HG03354 (cell line): ENCODE measurements at regions not wholly inside any gene's neighbourhood (a gene's known extent, or its start where the extent isn't known, plus 50 kb on each side); places are given as distances from the start of the nearest gene placed in this dataset.

Source experiments
- ATAC-seq: cut with Tn5 transposase; IDR thresholded peaks from one replicate; pipeline ENCODE4 v1.9.1; 2021; ENCODE audit warnings: mild to moderate bottlenecking; ENCODE audit not compliant: unreplicated experiment, poor library complexity, severe bottlenecking

DNA sequence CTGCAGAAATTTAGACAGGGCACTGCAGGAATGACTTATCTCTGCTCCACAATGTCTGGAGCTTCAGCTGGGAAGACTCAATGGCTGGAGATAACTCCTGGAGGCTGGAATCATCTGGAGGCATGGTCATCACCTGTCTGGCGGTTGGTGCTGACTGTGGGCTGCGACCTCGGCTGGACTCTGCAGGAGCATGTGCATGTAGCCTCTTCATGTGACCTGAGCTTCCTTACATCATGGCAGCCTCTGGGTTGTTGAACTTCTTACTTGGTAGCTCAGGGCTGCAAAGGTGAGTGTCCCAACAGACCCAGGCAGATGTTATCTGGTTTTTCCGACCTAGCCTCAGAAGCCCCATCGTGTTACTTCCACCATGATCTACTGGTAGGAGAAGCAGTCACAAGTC, 188.2 kb upstream of the RPL38 start:
- ATAC-seq, result no peak

DNA sequence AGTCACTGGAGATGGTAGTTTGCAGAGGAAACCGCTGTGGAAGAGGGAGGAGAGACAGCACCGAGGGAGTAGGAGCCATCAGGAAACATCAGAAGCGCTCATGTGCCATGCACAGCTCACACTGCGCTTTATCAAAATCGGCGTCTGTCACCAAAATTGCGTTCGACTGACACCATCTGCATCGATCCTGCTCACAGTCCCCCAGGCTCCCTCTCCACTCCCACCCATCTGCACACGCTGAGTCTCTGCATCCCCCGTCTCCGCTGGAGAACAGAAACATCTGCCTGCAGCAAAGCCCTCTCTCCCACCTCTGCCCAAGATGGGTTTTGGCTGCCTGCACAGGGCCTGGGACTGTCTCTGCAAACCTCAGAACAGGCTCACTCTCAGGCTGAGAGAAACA, 187.5 kb upstream of the RPL38 start:
- no peak for ATAC-seq

DNA sequence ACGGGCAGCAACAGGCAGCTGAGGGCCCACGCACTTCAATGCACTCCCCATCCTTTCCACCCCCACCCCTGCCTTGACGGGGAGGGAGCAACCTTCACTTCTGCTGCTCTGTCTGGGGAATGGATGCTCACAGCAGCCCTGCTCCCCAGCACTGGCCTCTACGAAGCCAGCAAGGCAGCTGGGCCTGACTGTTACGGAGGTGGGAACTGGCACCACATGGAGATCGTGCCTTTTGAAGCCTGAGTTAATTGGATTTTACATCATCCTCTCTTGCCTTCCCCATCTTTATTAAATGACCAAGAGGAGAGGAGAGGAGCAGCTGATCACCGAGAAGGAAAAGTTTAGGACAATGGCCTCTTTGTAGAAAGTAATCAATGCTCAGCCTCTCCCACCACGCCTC, 187.0 kb upstream of the RPL38 start:
- ATAC-seq, result no peak

DNA sequence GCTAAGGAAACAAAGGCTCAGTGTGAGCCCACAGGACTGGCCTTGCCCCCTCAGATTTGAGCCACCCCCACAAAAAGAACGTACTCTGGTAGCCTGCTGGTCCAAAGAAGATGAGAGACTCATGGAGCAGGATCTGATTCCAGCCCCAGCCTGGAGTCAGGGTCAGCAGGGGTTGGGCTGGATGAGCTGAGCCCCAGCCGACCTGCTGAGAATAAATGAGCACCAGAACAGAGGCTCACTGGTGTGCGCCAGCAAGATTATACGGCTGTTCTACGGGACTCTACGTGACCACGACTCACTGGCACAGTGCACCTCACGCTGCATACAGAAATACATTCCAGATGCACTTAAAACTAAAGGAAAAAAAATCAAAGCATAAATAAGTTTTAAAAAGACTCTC, 186.0 kb upstream of the RPL38 start:
- ATAC-seq, result no peak

DNA sequence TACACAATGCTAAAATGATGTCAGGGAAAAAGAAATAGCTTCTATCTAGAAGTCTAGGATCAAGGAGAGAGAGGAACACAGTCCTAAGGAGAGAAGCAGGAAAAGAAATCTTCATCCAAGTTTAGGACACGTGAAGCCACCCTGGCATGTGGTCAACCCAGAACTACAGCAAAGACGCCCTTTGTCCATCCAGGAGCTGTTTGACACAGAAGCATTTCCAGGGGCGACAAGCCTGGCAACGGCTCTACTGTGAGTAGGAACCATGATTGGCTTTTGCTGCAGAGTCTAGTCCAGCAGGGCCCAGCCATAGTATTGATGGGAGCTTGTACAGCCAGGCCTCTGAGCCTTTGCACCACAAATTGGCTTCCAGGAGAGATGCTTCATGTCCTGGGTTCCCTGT, 185.4 kb upstream of the RPL38 start:
- ATAC-seq, result no peak

DNA sequence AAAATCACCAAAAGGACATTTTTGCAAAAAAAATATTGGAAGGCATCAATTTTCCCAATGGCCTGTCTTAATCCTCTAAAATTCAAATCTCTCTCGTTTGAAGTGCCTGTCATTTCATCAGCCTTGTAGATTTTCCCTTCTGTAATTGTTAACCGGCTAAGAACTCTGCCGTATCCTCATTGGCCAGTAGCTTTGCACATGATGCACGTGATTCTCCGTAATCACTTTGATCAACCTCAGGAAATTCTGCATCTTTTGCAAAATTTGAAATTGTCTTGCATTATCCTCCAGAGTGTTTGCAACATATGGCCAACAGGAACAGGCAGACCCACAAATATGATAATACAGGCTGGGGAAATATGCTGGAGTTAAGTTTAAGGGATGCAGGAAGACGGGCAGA, 184.2 kb upstream of the RPL38 start:
- no peak for ATAC-seq

DNA sequence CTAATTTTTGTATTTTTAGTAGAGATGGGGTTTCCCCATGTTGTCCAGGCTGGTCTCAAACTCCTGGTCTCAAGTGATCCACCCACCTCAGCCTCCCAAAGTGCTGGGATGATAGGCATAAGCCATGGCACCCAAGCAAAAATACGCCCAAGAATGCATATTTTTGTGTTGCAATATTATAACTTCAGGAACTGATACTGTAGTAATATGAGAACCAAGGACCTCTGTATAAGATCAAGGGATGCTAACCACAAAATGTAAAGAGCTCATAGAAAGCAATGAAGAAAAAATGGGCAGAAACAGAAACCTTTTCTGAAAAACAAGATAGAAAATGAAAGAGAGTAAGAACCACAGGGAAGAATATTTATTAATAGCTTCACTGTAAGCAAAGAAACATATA, 183.6 kb upstream of the RPL38 start:
- ATAC-seq, result no peak

DNA sequence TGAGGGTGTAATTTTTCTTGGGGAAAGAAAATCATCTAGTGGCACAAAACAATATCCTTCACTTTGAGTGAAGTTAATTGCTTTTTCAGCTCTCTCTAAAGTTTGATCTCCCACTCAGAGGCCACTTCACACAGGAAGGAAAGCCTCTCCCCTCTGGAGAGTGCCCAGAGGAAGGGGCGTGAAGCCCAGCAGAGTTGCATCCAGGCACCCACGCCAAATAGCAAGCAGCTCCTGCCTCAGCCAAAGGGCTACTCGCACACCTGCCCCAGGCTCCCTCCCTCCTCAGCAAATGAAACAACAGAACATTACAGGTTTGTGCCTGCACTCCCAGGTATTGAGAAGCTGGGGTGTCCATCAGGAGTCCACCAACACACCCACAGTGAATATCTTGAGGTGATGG, 183.0 kb upstream of the RPL38 start:
- ATAC-seq, result no peak

DNA sequence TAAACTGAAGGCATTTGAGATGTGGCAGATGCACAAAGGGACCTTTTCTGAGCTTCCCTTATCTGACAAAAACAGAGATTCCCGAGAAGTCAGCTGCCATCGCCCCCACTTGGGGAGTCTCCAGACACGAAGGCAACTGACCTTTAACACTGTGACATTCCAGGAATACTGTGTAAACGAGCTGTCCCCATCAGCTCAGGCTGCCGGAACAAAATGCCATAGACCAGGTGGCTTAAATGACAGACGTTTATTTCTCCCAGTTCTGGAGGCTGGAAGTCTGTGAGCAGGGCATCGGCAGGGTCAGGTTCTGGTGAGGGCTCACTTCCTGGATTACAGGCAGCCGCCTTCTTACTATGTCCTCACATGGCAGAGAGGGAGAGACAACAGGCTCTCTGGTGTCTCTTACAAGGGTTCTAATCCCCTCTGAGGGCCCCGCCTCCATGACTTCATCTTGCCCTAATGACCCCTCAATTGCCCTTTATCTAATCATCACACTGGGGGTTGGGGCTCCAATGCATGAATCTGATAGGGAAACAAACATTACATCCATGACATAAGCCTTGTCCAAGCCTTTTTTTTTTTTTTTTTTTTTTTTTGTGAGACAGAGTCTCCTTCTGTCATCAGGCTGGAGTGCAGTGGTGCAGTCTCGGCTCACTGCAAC, 178.5 kb upstream of the RPL38 start:
- ATAC-seq, result no peak

DNA sequence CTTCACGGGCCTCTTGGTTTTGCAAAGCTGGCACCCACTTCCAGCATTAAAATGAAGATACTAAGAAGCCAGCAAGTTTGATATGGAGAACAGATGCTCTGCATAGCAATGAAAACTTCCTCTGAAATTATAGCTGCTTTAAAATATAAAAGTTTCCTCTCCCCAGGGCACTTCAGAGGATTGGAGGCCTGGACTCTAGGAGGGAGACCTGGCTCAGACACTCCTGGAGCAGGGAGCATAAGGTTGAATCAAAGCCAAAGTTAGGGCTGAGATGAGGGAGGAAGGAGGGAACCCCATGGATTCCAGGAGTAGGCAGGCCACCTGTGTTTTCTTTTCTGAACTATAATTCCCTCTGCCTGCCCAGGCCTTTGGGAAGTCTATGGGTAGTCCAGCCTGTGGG, 176.0 kb upstream of the RPL38 start:
- ATAC-seq, result no peak

DNA sequence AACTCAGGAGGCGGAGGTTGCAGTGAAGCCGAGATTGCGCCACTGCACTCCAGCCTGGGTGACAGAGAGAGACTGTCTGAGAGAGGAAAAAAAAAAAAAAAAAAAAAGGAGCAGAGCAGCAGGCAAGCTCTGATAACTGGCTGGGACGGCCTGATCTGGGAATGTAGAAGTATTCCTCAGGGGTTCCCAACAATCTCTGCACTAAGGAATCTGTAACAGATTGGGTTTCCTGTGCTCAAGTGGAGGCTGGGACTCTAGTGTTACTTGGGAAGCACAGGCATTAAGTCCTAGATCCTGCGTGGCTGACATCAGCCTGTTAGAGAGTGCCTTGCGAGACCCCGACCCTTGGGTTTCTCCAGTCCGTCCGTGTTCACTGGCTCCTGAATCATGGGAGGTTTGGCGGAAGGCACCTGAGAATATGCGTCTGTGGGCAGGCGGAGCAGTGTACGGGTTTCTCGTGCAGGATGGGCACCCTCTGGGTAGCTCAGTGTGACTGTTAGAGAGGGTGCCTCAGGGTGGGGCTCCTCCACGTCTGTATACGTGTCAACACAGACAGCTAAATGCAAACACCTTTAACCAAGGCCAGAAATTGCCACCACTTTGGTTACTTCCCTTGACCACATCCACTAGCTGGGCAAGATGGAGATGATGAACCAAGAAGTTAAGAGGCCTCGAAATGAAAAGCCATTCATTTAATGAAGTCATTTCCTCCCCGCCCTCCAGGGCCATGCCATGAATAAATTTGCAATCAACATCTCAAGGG, 174.9 kb upstream of the RPL38 start:
- ATAC-seq, result no peak

DNA sequence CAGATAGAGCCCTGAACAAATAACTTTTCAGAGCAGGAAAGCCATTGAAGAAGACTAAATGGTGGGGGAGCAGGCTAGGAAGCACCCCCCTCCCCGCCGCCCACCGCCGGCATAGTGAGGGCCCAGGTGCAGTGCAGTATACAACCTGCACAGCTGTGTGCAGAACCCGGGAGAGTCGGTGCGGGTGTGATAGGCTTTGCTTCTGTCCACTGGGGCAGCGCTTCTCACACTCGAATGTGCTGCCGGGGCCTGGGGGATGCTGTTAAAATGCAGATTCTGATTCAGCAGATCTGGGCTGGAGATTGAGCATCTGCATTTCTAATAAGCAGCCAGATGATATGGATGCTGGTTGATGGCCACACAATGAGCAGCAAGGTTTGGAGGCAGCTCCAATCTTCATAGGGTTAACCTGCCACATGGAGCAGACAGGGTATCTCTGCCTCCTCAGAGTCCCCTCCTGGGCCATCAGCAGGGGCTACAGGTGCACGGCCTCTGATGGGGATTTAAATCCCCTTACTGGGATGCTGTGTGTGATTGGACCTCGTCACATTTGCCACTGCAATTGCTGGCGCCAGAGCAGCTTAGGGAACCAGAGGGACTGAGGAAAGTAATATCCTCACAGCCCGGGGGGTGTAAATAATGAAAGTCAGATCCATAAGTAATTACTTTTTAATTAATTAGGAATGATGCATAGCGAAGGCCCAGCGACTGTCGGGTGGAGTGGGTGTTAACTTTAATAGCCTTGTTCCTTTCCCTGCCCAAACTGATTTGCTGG, 172.0 kb upstream of the RPL38 start:
- no peak for ATAC-seq

DNA sequence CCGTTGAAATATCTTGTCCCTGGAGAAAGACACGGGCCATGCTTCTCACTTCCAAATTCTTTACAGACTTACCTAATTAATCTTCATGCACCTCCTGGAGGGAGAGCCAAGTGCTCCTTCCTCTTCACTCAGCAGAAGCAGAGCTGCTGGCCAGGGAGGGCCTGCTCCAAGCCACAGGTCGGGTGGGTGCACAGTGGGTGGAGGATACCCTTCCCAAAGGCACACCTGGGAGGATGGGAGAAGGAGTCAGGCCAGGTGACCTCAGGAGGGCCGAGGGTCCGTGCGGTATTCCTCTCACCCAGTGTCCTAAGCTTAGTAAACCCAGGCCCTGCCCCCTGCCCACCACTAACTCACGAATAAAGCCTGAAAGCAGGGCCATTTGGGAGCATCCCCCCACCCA, 171.3 kb upstream of the RPL38 start:
- no peak for ATAC-seq

DNA sequence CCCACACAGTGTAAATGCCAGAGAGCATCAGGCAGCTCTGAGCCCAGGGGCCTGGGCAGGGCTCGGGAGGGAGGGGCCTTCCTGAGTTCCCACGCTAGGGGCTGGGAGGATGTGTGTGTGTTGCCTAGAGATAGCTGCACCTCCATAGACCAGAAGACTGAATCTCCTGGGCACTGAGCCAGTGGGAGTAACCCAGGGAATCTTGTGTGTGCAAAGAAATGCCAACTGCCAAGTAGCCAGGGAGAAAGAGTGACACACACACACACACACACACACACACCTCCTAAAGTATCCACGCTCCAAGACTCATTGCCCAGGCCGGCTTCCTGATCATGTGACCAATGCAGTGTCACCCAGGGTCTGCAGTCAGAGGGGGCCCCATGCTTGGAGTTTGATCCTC, 166.2 kb upstream of the RPL38 start:
- no peak for ATAC-seq

DNA sequence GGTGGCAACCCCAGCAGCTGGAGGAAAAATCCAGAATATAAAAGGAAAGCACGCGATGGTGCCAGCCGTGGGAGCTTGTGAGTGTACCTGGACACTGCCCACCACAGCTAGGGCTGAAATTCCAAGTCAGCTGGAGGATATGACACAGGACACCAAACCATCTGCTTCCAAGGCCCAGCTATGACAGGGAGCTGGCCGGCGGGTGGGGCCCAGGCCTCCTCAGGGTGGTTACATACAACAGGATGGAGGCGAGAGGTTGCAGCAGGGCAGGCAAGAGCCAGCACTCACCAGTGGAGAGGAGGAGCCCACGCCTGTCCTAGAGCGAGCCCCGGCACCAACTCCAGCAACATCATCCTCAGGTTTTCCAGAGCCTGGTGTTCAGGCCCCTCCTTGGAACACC, 163.2 kb upstream of the RPL38 start:
- no peak for ATAC-seq

DNA sequence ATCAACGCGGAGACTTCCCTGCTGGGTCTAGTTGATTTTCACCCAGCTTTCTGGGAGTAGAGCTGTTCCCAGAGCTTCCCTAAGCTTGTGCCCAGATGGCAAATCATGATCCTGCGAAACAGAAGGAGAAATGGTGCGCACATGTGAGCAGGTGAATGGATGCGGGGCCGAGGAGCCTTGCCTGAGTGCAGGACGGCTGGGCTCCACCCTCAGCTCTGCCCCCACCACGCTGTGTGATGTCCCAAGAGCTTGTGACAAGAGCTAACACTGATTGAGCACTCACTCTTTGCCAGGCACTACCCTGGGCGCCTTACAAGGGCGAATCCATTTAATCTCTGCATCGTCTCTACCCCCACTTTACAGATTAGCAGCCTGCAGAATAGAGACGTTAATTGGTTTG, 162.7 kb upstream of the RPL38 start:
- no peak for ATAC-seq

DNA sequence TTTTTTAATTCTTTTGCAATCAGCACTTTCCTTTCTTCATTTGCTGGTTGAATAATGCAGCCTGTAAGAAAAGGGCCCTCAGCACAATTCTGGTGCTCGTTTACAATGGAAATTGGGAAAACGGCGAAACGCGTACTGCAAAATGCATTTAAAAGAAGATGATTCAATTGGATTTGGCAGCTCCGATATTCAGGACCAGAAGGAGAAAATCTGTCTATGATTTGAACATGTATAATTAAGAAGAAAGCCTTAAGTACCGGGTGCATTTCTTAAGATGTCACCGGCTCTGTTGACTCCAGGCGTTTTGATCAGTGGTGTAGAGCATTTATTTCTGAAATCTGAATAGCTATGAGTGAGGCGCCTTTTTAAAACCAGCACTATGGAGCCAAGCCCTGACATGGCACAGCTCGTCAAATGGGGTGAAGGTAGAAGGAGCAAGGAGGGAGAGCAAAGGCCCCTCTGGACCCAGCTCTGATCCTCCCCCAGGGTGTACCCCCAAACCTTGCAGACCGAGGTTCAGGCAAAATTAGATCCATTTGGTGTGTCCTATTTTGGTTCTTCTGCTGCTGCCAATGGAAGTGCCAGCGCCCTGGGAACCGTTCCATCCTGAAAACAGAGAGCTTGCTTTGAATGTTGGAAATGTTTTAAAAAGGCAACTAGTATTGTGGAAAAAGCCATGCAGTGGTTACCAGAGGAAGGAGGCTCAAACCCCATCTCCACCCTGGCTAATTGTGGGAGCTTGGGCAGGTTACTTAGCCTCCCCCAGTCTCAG, 161.4 kb upstream of the RPL38 start:
- no peak for ATAC-seq

DNA sequence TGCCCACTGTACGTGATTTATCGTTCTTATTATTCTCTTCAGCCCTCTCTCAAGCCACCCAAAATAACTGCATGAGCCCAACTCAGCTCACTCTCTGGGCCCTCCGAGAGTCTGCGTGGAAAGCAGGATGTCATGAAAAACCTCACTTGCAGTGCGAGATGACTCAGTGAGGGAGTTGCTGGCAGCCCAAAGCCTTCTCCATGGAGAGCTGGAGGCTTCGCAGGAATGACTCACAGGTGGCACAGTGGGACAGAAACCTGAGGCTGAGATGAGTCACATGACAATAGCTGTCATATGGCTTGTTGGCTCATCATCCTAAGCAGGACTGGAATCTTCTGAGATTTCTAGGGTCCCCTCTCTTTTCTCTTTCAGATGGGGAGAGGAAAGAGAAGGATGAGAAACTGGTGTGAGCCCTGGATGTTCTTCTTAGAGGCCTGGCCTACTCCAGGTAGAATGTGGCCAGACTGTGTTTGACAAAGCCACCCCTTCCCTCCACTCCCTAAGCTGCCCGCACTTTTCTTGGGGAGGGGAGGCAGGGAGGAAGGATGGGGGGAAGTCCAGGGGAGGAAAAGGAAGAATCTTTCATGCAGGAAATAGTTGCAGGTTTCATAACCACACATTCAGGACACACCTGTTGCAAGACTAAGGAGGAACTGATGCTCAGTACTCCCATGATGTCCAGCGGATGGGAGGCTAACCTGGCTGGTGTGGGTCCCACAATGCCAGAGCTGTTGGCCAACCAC, 160.6 kb upstream of the RPL38 start:
- ATAC-seq, result no peak

DNA sequence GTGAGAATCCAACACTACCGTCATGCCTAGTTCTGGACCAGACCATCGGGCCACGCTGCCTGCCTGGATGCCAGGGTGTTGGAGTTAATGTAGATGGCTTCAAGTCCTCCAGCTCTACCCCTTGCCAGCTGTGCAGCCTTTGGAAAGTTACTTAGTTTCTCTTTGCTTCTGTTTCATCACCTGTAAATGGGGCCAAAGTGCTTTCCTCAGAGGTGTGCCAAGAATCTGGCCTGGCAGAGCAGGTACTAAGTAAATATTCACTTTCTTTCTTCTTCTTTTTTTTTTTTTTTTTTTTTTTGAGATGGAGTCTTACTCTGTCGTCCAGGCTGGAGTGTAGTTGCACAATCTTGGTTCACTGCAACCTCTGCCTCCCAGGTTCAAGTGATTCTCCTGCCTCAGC, 159.5 kb upstream of the RPL38 start:
- ATAC-seq, result no peak
